Stomach (tissue), 4 donors: ENCODE measurements at regions not wholly inside any gene's neighbourhood (a gene's known extent, or its start where the extent isn't known, plus 50 kb on each side); places are given as distances from the start of the nearest gene placed in this dataset.

Experiments
- CTCF ChIP-seq, 7 experiments: fragments of 450-650 bp in 4 of 7; fragments of 200-600 bp in 3 of 7; sonication (generic) in 3 of 7; IDR thresholded peaks; one replicate each; pipeline ENCODE4 v1.5.1; 2016 to 2019; ENCODE audit warnings: antibody characterized with exemption in 7 of 7, control low read depth in 2 of 7, mild to moderate bottlenecking in 1 of 7
- EP300 ChIP-seq: sonication (generic); formaldehyde crosslinking; IDR thresholded peaks from one replicate; pipeline ENCODE4 v1.6.1; 2017; ENCODE audit warnings: antibody characterized with exemption
- POLR2A ChIP-seq, 4 donors: fragments of 450-650 bp; IDR thresholded peaks; one replicate each; pipeline ENCODE4 v1.6.1; 2016; ENCODE audit warnings: antibody characterized with exemption in 4 of 4, control low read depth in 2 of 4, mild to moderate bottlenecking in 1 of 4, moderate library complexity in 1 of 4
- POLR2AphosphoS5 ChIP-seq, 3 donors: sonication (generic); formaldehyde crosslinking; IDR thresholded peaks; one replicate each; pipeline ENCODE4 v1.6.1; 2016; ENCODE audit warnings: antibody characterized with exemption in 3 of 3

- TF ChIP-seq CTCF (IDR thresholded peaks at IDR 0.05) (no peak), POLR2A (IDR thresholded peaks at IDR 0.05) (no peak), EP300 (no peak), POLR2AphosphoS5 (IDR thresholded peaks at IDR 0.05) (no peak)
These were observed 298.7 kb upstream of the PTGER4 start for GRCh38 chr5:40381016-40381415.
